Prostate gland (tissue), 2 donors: ENCODE measurements at regions not wholly inside any gene's neighbourhood (a gene's known extent, or its start where the extent isn't known, plus 50 kb on each side); places are given as distances from the start of the nearest gene placed in this dataset.

Source experiments
- DNase-seq: peaks from one replicate; pipeline ENCODE4 v3.0.0-alpha.2; 2019; ENCODE audit warnings: low spot score
- H3K27ac ChIP-seq, 2 donors: fragments of 200-600 bp; sonication (generic); 2 replicates each; pipeline ENCODE4 v1.5.1; 2017 to 2019
- H3K27me3 ChIP-seq: fragments of 200-600 bp; sonication (generic); replicated peaks from 2 replicates; pipeline ENCODE4 v1.5.1; 2019; ENCODE audit not compliant: insufficient read depth
- H3K36me3 ChIP-seq, 2 donors: fragments of 200-600 bp; sonication (generic); 1 replicate in 1 of 2; 2 replicates in 1 of 2; pipeline versions ENCODE4 v1.5.1 to v1.8.1; 2017 to 2019
- H3K4me1 ChIP-seq: fragments of 200-600 bp; sonication (generic); replicated peaks from 2 replicates; pipeline ENCODE4 v1.5.1; 2019
- H3K4me3 ChIP-seq, 2 donors: fragments of 200-600 bp; sonication (generic); 2 replicates each; pipeline ENCODE4 v1.5.1; 2017 to 2019
- H3K9me3 ChIP-seq: fragments of 200-600 bp; sonication (generic); 2 replicates; pipeline ENCODE4 v1.5.1; 2017
- CTCF ChIP-seq, 4 experiments: fragments of 200-600 bp in 2 of 4; fragments of 450-650 bp in 2 of 4; sonication (generic) in 2 of 4; IDR thresholded peaks; 1 replicate in 3 of 4; 2 replicates in 1 of 4; pipeline ENCODE4 v1.5.1; 2016 to 2019; ENCODE audit warnings: antibody characterized with exemption in 4 of 4, mild to moderate bottlenecking in 2 of 4, moderate library complexity in 2 of 4
- POLR2A ChIP-seq: fragments of 450-650 bp; IDR thresholded peaks from one replicate; pipeline ENCODE4 v1.6.1; 2016; ENCODE audit warnings: antibody characterized with exemption, mild to moderate bottlenecking
- POLR2AphosphoS5 ChIP-seq: sonication (generic); formaldehyde crosslinking; IDR thresholded peaks from one replicate; pipeline ENCODE4 v1.6.1; 2017; ENCODE audit warnings: antibody characterized with exemption
- WGBS: methylation state at CpG from one replicate; pipeline ENCODE4 v1.1.5; 2018; 5-methylcytosine and 5-hydroxymethylcytosine counted together
- intact Hi-C: fragments of 100-400 bp; cut with DNase I; formaldehyde crosslinking; loops from one replicate; pipeline ENCODE4 v1.14.2; 2022

DNA sequence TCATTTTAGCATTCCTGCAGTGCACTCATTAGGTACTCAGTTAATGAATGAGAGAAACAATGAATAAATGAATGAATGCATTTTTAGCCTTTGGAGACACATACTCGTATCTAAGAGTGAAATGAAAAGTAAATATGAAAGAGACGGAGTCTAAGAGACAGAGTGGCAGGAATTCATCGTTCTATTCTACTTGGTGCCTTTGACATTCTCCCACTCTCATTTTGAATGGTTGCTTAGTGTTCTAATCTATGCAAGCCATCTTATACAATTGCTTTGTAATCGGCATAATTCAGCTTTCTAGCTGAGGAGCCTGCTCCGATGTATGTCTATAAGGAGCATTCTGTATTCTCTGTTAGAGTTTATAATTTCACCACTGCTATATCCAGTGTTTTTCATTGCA, 554.9 kb downstream of the PLCL1 start:
- no peaks in the 10 kb centered on the region for H3K4me1 ChIP-seq
- H3K27me3 ChIP-seq = no peaks in the 10 kb centered on the region
- TF ChIP-seq POLR2A (no peak), CTCF (IDR thresholded peaks at IDR 0.05) (no peak)
- intact Hi-C loops = no loop called here
- no peak for DNase-seq
- H3K4me3 ChIP-seq = no peak overlapping the region
- 66% methylated on average over 5 of the region's 5 CpGs for WGBS
- H3K36me3 ChIP-seq = no peaks in the 10 kb centered on the region
- H3K27ac ChIP-seq = no peak overlapping the region
- H3K9me3 ChIP-seq = no peaks in the 10 kb centered on the region

- WGBS = 83% methylated on average over 4 of the region's 4 CpGs
- no peak for DNase-seq
- Histone ChIP-seq H3K4me3 (no peak overlapping the region), H3K27ac (no peak overlapping the region), H3K27me3 (no peaks in the 10 kb centered on the region), H3K9me3 (no peaks in the 10 kb centered on the region), H3K4me1 (no peaks in the 10 kb centered on the region), H3K36me3 (no peaks in the 10 kb centered on the region)
- intact Hi-C loops = no loop called here
- TF ChIP-seq POLR2A (no peak), POLR2AphosphoS5 (no peak), CTCF (IDR thresholded peaks at IDR 0.05) (no peak)
These were observed 551.8 kb downstream of the PLCL1 start for GRCh38 chr2:198356157-198356556.

- Histone ChIP-seq H3K9me3 (no peaks in the 10 kb centered on the region), H3K27ac (no peak overlapping the region), H3K27me3 (no peaks in the 10 kb centered on the region), H3K4me3 (no peak overlapping the region), H3K4me1 (no peaks in the 10 kb centered on the region), H3K36me3 (no peaks in the 10 kb centered on the region)
- intact Hi-C loops = no loop called here
- TF ChIP-seq POLR2A (no peak), CTCF (IDR thresholded peaks at IDR 0.05) (no peak), POLR2AphosphoS5 (no peak)
- no peak for DNase-seq
- 64% methylated on average over 4 of the region's 4 CpGs for WGBS
These were observed 547.3 kb downstream of the PLCL1 start for GRCh38 chr2:198351647-198352046.

- WGBS = 93% methylated on average over 4 of the region's 4 CpGs
- no peak for TF ChIP-seq POLR2A
- TF ChIP-seq CTCF (IDR thresholded peaks at IDR 0.05) = no peak
- no peak for TF ChIP-seq POLR2AphosphoS5
- intact Hi-C loops = no loop called here
These were observed 543.6 kb downstream of the PLCL1 start for GRCh38 chr2:198347946-198348345.

DNA sequence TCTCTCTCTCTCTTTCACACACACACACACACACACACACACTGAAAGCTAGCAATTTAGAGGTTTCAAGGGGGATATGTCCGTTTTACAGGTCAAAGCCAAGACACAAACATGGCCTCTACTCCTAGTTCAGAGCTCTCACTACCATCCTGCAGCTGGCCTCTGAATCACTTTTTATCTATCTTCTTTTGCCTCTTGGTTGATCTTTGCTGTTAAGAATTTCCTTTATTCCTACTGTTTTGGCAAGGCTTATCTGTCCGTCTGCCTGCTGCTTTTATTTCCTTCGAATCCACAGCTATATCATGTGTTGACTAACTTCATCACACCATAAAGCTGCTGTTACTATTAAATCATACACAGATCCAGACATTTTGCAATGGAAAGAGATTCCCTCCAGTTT, 543.0 kb downstream of the PLCL1 start:
- TF ChIP-seq CTCF (IDR thresholded peaks at IDR 0.05) (no peak), POLR2AphosphoS5 (no peak), POLR2A (no peak)
- intact Hi-C loops = no loop called here
- 58% methylated on average over 3 of the region's 3 CpGs for WGBS
- no peaks in the 10 kb centered on the region for H3K27me3 ChIP-seq
- H3K4me3 ChIP-seq = no peak overlapping the region
- no peaks in the 10 kb centered on the region for H3K4me1 ChIP-seq
- no peaks in the 10 kb centered on the region for H3K9me3 ChIP-seq
- DNase-seq = no peak
- no peaks in the 10 kb centered on the region for H3K36me3 ChIP-seq
- no peak overlapping the region for H3K27ac ChIP-seq

More at GRCh38 chr2:198347946-198348345, 543.6 kb downstream of the PLCL1 start:
- H3K27me3 ChIP-seq = no peaks in the 10 kb centered on the region
- no peak overlapping the region for H3K27ac ChIP-seq
- no peak for DNase-seq
- no peaks in the 10 kb centered on the region for H3K36me3 ChIP-seq
- no peak overlapping the region for H3K4me3 ChIP-seq
- no peaks in the 10 kb centered on the region for H3K4me1 ChIP-seq
- no peaks in the 10 kb centered on the region for H3K9me3 ChIP-seq
